SK-N-SH (cell line): ENCODE measurements at regions not wholly inside any gene's neighbourhood (a gene's known extent, or its start where the extent isn't known, plus 50 kb on each side); places are given as distances from the start of the nearest gene placed in this dataset.

Experiments
- CTCF ChIA-PET: fragments of 300-600, 350-600 bp; formaldehyde crosslinking; extraction: SDS; loops from one replicate; lab custom pipeline; 2021; lab: Yijun Ruan, JAX
- POLR2A ChIA-PET: fragments of 350-600 bp; sonication (Branson Sonifier 250); formaldehyde crosslinking; extraction: SDS; loops from one replicate; lab custom pipeline; 2020; ENCODE audit warnings: antibody characterized with exemption, inconsistent platforms; lab: Yijun Ruan, JAX
- DNase-seq: peaks from one replicate; pipeline ENCODE4 v3.0.0; 2012
- H2AFZ ChIP-seq: fragments of 200-600 bp; sonication (generic); 2 replicates; pipeline ENCODE4 v1.8.1; 2016; ENCODE audit warnings: antibody characterized with exemption, mild to moderate bottlenecking, low read depth
- H3F3A ChIP-seq: fragments of 200-600 bp; sonication (generic); replicated peaks from 2 replicates; pipeline ENCODE3; 2016; ENCODE audit warnings: antibody characterized with exemption, mild to moderate bottlenecking; ENCODE audit not compliant: insufficient read depth
- H3K27ac ChIP-seq, 2 experiments: fragments of 200-500 bp in 1 of 2; fragments of 200-600 bp in 1 of 2; sonication (Bioruptor generic) in 1 of 2; sonication (generic), shearing (Covaris generic) in 1 of 2; 2 replicates each; pipeline versions ENCODE4 v1.5.1 to v1.6.1; 2014 to 2016; ENCODE audit warnings: low read depth in 2 of 2, inconsistent platforms in 1 of 2, low read length in 1 of 2, mild to moderate bottlenecking in 1 of 2, mixed read lengths in 1 of 2
- H3K27me3 ChIP-seq: fragments of 200-600 bp; sonication (generic), shearing (Covaris generic); 2 replicates; pipeline ENCODE4 v1.6.1; 2016; ENCODE audit warnings: mixed run types; ENCODE audit not compliant: insufficient read depth
- H3K36me3 ChIP-seq, 2 experiments: fragments of 200-500 bp in 1 of 2; fragments of 200-600 bp in 1 of 2; sonication (Bioruptor generic) in 1 of 2; sonication (generic) in 1 of 2; replicated peaks in 1 of 2; 2 replicates each; pipeline versions ENCODE3 to v1.5.1; 2014 to 2016; ENCODE audit warnings: low read length in 1 of 2, mild to moderate bottlenecking in 1 of 2; ENCODE audit not compliant: insufficient read depth in 2 of 2, control insufficient read depth in 1 of 2
- H3K4me1 ChIP-seq, 2 experiments: fragments of 200-500 bp in 1 of 2; fragments of 200-600 bp in 1 of 2; sonication (Bioruptor generic) in 1 of 2; sonication (generic), shearing (Covaris generic) in 1 of 2; 2 replicates each; pipeline versions ENCODE4 v1.5.1 to v1.6.1; 2014 to 2016; ENCODE audit warnings: low read depth in 1 of 2, low read length in 1 of 2, mixed run types in 1 of 2; ENCODE audit not compliant: insufficient read depth in 2 of 2, control insufficient read depth in 1 of 2
- H3K4me2 ChIP-seq: fragments of 200-600 bp; sonication (generic), shearing (Covaris generic); 2 replicates; pipeline ENCODE4 v1.6.1; 2017; ENCODE audit warnings: mixed run types
- H3K4me3 ChIP-seq, 2 experiments: fragments of 200-500 bp in 1 of 2; fragments of 200-600 bp in 1 of 2; sonication (Bioruptor generic) in 1 of 2; sonication (generic), shearing (Covaris generic) in 1 of 2; 2 replicates each; pipeline versions ENCODE4 v1.5.1 to v1.8.1; 2014 to 2016; ENCODE audit warnings: low read depth in 2 of 2, inconsistent platforms in 1 of 2, low read length in 1 of 2, mild to moderate bottlenecking in 1 of 2, mixed read lengths in 1 of 2, moderate library complexity in 1 of 2
- H3K79me2 ChIP-seq: fragments of 200-600 bp; sonication (generic); 2 replicates; pipeline ENCODE4 v1.8.1; 2017; ENCODE audit warnings: mild to moderate bottlenecking; ENCODE audit not compliant: insufficient read depth
- H3K9ac ChIP-seq: fragments of 200-600 bp; sonication (generic); 2 replicates; pipeline ENCODE4 v1.6.1; 2017; ENCODE audit warnings: mixed run types
- H3K9me2 ChIP-seq: fragments of 200-600 bp; sonication (generic); 2 replicates; pipeline ENCODE4 v1.6.1; 2017; ENCODE audit warnings: mixed run types
- H3K9me3 ChIP-seq: fragments of 200-600 bp; sonication (generic); 2 replicates; pipeline ENCODE4 v1.6.1; 2017; ENCODE audit warnings: mixed run types, mild to moderate bottlenecking, moderate library complexity
- H4K20me1 ChIP-seq: fragments of 200-600 bp; sonication (generic); 2 replicates; pipeline ENCODE4 v1.6.1; 2017; ENCODE audit warnings: mild to moderate bottlenecking, mixed run types; ENCODE audit not compliant: insufficient read depth
- ELF1 ChIP-seq: IDR thresholded peaks from 2 replicates; pipeline ENCODE4 v1.4.0; 2012
- EP300 ChIP-seq, 2 experiments: IDR thresholded peaks; 2 replicates each; pipeline versions ENCODE4 v1.4.0 to v1.6.1; 2012; ENCODE audit warnings: borderline replicate concordance in 1 of 2, low read depth in 1 of 2, low read length in 1 of 2
- FOXJ3 ChIP-seq: sonication (generic); formaldehyde crosslinking; IDR thresholded peaks from 2 replicates; pipeline ENCODE4 v1.5.1; 2020; ENCODE audit warnings: mild to moderate bottlenecking, missing genetic modification reagents
- FOXM1 ChIP-seq: IDR thresholded peaks from 2 replicates; pipeline ENCODE4 v1.4.0; 2012; ENCODE audit warnings: low read depth, mild to moderate bottlenecking
- GABPA ChIP-seq: IDR thresholded peaks from 2 replicates; pipeline ENCODE4 v1.4.0; 2012; ENCODE audit warnings: low read depth, mild to moderate bottlenecking
- GATA2 ChIP-seq: sonication (generic); formaldehyde crosslinking; IDR thresholded peaks from 2 replicates; pipeline ENCODE4 v1.5.0; 2020; ENCODE audit warnings: mild to moderate bottlenecking, missing genetic modification reagents
- JUND ChIP-seq: IDR thresholded peaks from 2 replicates; pipeline ENCODE4 v1.4.0; 2012
- MEF2A ChIP-seq: IDR thresholded peaks from 2 replicates; pipeline ENCODE4 v1.4.0; 2012; ENCODE audit warnings: low read depth, borderline replicate concordance
- MXI1 ChIP-seq: IDR thresholded peaks from 2 replicates; pipeline ENCODE4 v1.6.1; 2012; ENCODE audit warnings: mild to moderate bottlenecking, low read depth, low read length, improper control_type of control experiment
- NFIC ChIP-seq: IDR thresholded peaks from 2 replicates; pipeline ENCODE4 v1.4.0; 2012; ENCODE audit warnings: borderline replicate concordance
- RCOR1 ChIP-seq: fragments of 150-350 bp; IDR thresholded peaks from 2 replicates; pipeline ENCODE4 v1.6.1; 2017; ENCODE audit warnings: antibody characterized with exemption, low read length
- RXRA ChIP-seq: IDR thresholded peaks from 2 replicates; pipeline ENCODE4 v1.4.0; 2012; ENCODE audit warnings: low read depth, mild to moderate bottlenecking, borderline replicate concordance
- SIN3A ChIP-seq: IDR thresholded peaks from 2 replicates; pipeline ENCODE4 v1.6.1; 2012; ENCODE audit warnings: low read depth, mild to moderate bottlenecking, low read length, moderate library complexity, borderline replicate concordance
- TCF12 ChIP-seq: IDR thresholded peaks from 2 replicates; pipeline ENCODE4 v1.4.0; 2012
- TEAD4 ChIP-seq: IDR thresholded peaks from 2 replicates; pipeline ENCODE4 v1.4.0; 2012; ENCODE audit warnings: mild to moderate bottlenecking, borderline replicate concordance; ENCODE audit not compliant: insufficient read depth
- WGBS: methylation state at CpG from one replicate; pipeline ENCODE4 v1.1.6; 2017; ENCODE audit warnings: low lambda C conversion rate; 5-methylcytosine and 5-hydroxymethylcytosine counted together
- TF ChIP-seq, protein P1 (sequence below): IDR thresholded peaks from 2 replicates; pipeline ENCODE4 v1.4.0; 2012; ENCODE audit warnings: low read depth, borderline replicate concordance
- TF ChIP-seq, protein P2 (sequence below): fragments of 150-350 bp; IDR thresholded peaks from 2 replicates; pipeline ENCODE4 v1.6.1; 2016; ENCODE audit warnings: mild to moderate bottlenecking, low read depth, low read length
- TF ChIP-seq, protein P3 (sequence below): fragments of 150-350 bp; IDR thresholded peaks from 2 replicates; pipeline ENCODE4 v1.6.1; 2017; ENCODE audit warnings: antibody characterized with exemption, low read length, low read depth, borderline replicate concordance
- TF ChIP-seq, protein P4 (sequence below): fragments of 200-600 bp; sonication (generic); IDR thresholded peaks from 2 replicates; pipeline ENCODE4 v1.6.1; 2017; ENCODE audit warnings: antibody characterized with exemption, mild to moderate bottlenecking, moderate library complexity
- TF ChIP-seq, protein P5 (sequence below): IDR thresholded peaks from 2 replicates; pipeline ENCODE4; 2012
- TF ChIP-seq, protein P6 (sequence below): IDR thresholded peaks from 2 replicates; pipeline ENCODE4 v1.4.0; 2012; ENCODE audit warnings: low read depth

DNA sequence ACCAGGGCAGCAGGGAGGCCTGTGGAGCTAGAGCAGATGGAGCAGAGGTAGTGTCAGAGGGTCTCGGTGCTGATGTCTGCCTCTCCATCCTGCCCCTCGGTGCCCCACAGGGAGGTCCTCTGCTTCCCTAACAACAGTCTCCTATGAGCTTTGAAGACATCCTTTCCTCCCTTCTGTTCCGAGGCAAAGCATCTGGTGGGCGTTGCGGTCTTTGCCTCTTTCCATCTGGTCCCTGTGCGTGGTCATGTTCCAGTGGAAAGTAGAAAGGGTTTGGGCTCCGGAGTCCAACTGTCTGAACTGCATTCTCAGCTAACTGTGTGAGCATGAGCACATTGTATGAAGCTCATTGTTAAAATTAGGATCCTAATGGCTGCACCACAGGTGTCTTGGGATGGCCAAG is 370.6 kb downstream of the AACS start:
- no peaks in the 10 kb centered on the region for H3K36me3 ChIP-seq
- H3K9me3 ChIP-seq: no peaks in the 10 kb centered on the region
- H2AFZ ChIP-seq: no peak overlapping the region
- ChIA-PET CTCF (no interaction called here), POLR2A (no interaction called here)
- no peak overlapping the region for H3K9ac ChIP-seq
- H3K27ac ChIP-seq: no peak overlapping the region
- no peak overlapping the region for H3K4me3 ChIP-seq
- H3K9me2 ChIP-seq: no peaks in the 10 kb centered on the region
- H3K79me2 ChIP-seq: no peaks in the 10 kb centered on the region
- no peaks in the 10 kb centered on the region for H3F3A ChIP-seq
- WGBS: 22% methylated on average over 6 of the region's 7 CpGs
- no peak for DNase-seq
- H3K4me1 ChIP-seq: no peaks in the 10 kb centered on the region
- TF ChIP-seq TEAD4 (no peak), EP300 (IDR thresholded peaks at IDR 0.05; ENCODE audit: borderline replicate concordance in 1 of 2, low read depth in 1 of 2, low read length in 1 of 2) (no peak), GABPA (no peak), FOXJ3 (no peak), MEF2A (no peak), RXRA (no peak), SIN3A (no peak), NFIC (no peak), RCOR1 (no peak), MXI1 (no peak)
- TF ChIP-seq, protein P1, sequence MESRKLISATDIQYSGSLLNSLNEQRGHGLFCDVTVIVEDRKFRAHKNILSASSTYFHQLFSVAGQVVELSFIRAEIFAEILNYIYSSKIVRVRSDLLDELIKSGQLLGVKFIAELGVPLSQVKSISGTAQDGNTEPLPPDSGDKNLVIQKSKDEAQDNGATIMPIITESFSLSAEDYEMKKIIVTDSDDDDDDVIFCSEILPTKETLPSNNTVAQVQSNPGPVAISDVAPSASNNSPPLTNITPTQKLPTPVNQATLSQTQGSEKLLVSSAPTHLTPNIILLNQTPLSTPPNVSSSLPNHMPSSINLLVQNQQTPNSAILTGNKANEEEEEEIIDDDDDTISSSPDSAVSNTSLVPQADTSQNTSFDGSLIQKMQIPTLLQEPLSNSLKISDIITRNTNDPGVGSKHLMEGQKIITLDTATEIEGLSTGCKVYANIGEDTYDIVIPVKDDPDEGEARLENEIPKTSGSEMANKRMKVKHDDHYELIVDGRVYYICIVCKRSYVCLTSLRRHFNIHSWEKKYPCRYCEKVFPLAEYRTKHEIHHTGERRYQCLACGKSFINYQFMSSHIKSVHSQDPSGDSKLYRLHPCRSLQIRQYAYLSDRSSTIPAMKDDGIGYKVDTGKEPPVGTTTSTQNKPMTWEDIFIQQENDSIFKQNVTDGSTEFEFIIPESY: no peak
- TF ChIP-seq, protein P2, sequence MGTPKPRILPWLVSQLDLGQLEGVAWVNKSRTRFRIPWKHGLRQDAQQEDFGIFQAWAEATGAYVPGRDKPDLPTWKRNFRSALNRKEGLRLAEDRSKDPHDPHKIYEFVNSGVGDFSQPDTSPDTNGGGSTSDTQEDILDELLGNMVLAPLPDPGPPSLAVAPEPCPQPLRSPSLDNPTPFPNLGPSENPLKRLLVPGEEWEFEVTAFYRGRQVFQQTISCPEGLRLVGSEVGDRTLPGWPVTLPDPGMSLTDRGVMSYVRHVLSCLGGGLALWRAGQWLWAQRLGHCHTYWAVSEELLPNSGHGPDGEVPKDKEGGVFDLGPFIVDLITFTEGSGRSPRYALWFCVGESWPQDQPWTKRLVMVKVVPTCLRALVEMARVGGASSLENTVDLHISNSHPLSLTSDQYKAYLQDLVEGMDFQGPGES: no peak
- TF ChIP-seq, protein P3, sequence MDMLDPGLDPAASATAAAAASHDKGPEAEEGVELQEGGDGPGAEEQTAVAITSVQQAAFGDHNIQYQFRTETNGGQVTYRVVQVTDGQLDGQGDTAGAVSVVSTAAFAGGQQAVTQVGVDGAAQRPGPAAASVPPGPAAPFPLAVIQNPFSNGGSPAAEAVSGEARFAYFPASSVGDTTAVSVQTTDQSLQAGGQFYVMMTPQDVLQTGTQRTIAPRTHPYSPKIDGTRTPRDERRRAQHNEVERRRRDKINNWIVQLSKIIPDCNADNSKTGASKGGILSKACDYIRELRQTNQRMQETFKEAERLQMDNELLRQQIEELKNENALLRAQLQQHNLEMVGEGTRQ: no peak
- H3K27me3 ChIP-seq: no peaks in the 10 kb centered on the region
- H3K4me2 ChIP-seq: no peak overlapping the region
- H4K20me1 ChIP-seq: no peaks in the 10 kb centered on the region

DNA sequence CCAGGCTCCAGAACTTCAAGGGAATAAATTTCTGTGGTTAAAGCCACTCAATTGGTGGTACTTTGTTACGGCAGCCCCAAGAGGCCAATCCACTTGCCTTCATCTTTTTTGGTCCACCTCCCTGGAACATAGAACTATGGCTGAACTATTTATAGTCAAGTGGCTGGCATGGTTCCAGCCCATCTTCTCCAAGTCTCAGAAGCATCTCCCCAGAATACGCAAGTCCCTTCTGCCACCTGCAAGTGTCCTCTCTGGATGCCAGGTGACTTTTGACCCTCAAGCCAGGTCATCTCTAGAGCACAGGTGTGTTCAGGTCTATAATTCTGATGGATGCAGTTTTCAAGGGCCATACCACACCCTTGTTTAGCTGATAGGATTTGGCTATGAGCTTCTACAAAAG is 371.5 kb downstream of the AACS start:
- Histone ChIP-seq H3K4me2 (no peak overlapping the region), H3K9ac (no peak overlapping the region), H2AFZ (no peak overlapping the region), H3K27ac (no peak overlapping the region), H3K79me2 (no peaks in the 10 kb centered on the region), H4K20me1 (no peaks in the 10 kb centered on the region), H3K9me3 (no peaks in the 10 kb centered on the region), H3K36me3 (no peaks in the 10 kb centered on the region), H3K9me2 (no peaks in the 10 kb centered on the region), H3K27me3 (no peaks in the 10 kb centered on the region), H3F3A (no peaks in the 10 kb centered on the region), H3K4me1 (no peaks in the 10 kb centered on the region), H3K4me3 (no peak overlapping the region)
- DNase-seq: no peak
- 7% methylated on average over 2 of the region's 2 CpGs for WGBS
- POLR2A ChIA-PET: no interaction called here
- CTCF ChIA-PET: no interaction called here
- TF ChIP-seq FOXM1 (no peak), SIN3A (no peak), ELF1 (no peak), GABPA (no peak), TCF12 (no peak), GATA2 (CRISPR knock-in tag) (no peak), JUND (no peak), RXRA (no peak)
- TF ChIP-seq, protein P4, sequence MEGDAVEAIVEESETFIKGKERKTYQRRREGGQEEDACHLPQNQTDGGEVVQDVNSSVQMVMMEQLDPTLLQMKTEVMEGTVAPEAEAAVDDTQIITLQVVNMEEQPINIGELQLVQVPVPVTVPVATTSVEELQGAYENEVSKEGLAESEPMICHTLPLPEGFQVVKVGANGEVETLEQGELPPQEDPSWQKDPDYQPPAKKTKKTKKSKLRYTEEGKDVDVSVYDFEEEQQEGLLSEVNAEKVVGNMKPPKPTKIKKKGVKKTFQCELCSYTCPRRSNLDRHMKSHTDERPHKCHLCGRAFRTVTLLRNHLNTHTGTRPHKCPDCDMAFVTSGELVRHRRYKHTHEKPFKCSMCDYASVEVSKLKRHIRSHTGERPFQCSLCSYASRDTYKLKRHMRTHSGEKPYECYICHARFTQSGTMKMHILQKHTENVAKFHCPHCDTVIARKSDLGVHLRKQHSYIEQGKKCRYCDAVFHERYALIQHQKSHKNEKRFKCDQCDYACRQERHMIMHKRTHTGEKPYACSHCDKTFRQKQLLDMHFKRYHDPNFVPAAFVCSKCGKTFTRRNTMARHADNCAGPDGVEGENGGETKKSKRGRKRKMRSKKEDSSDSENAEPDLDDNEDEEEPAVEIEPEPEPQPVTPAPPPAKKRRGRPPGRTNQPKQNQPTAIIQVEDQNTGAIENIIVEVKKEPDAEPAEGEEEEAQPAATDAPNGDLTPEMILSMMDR: no peak
- TF ChIP-seq, protein P5, sequence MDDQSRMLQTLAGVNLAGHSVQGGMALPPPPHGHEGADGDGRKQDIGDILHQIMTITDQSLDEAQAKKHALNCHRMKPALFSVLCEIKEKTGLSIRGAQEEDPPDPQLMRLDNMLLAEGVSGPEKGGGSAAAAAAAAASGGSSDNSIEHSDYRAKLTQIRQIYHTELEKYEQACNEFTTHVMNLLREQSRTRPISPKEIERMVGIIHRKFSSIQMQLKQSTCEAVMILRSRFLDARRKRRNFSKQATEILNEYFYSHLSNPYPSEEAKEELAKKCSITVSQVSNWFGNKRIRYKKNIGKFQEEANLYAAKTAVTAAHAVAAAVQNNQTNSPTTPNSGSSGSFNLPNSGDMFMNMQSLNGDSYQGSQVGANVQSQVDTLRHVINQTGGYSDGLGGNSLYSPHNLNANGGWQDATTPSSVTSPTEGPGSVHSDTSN: no peak
- TF ChIP-seq, protein P6, sequence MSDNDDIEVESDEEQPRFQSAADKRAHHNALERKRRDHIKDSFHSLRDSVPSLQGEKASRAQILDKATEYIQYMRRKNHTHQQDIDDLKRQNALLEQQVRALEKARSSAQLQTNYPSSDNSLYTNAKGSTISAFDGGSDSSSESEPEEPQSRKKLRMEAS: no peak
